Activated T-helper 17 cell treated with anti-CD3 and anti-CD28 coated beads, Interleukin-2, amount 50 U/mL, for 72 hours (primary cell): ENCODE measurements at regions not wholly inside any gene's neighbourhood (a gene's known extent, or its start where the extent isn't known, plus 50 kb on each side); places are given as distances from the start of the nearest gene placed in this dataset.
"Not testable (repeated sequence)": the region's sequence is repeated elsewhere in the genome, so short reads cannot be mapped to it uniquely, and the experiment has no call there.

Experiments used
- ATAC-seq: fragments of 150-1000 bp; cut with Tn5 transposase; replicated peaks from 2 replicates; pipeline ENCODE4 v1.10.0; 2021; ENCODE audit warnings: mild to moderate bottlenecking, moderate library complexity
- H3K27ac Mint-ChIP-seq: one replicate; pipeline ENCODE4 v1.8.0; 2022; ENCODE audit warnings: mixed read lengths
- H3K27me3 Mint-ChIP-seq: one replicate; pipeline ENCODE4 v1.8.0; 2022; ENCODE audit warnings: mixed read lengths
- H3K36me3 Mint-ChIP-seq: one replicate; pipeline ENCODE4 v1.8.0; 2022; ENCODE audit warnings: low read depth, mild to moderate bottlenecking, mixed read lengths
- H3K4me1 Mint-ChIP-seq: one replicate; pipeline ENCODE4 v1.8.0; 2022; ENCODE audit warnings: mixed read lengths
- H3K4me3 Mint-ChIP-seq: one replicate; pipeline ENCODE4 v1.8.0; 2022; ENCODE audit warnings: mild to moderate bottlenecking, mixed read lengths
- H3K9me3 Mint-ChIP-seq: one replicate; pipeline ENCODE4 v1.8.0; 2022; ENCODE audit warnings: mixed read lengths

DNA sequence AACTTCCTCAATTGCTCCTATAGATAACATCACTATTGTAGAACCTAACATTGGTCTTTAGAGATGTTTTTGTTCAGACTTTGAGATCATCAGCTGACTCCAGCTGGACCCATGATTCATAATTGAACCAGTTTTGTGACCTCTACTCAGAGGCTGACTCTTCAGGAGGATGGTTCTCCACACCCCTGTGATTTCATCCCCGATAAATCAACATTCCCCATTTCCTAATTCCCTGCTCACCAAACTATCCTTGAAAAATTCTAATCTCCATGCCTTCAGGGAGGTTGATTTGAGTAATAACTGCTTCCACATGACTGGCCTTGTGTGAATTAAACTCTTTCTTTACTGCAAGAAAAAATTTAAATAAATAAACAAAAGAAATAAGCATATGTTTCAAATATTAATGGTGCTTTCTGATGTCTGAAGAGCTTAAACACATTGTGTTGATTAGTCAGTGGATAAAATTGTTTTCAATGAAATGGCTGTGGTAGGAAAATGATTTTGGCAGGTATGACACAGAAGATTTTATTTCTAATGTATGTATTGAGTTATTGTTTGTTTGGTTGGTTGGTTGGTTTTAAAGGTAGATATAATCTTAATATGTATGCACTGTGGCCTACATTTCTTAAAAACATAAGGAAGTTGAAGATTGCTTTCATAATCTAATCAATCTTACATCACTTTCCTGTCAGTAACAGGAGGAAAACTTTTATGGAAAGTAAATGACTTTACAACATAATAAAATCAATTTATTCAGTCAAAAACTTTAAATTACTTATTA is 427.9 kb upstream of the CCDC179 start:
- H3K4me3 Mint-ChIP-seq = no peak overlapping the region
- H3K36me3 Mint-ChIP-seq = no peaks in the 10 kb centered on the region
- no peak overlapping the region for H3K27ac Mint-ChIP-seq
- no peaks in the 10 kb centered on the region for H3K4me1 Mint-ChIP-seq
- no peaks in the 10 kb centered on the region for H3K27me3 Mint-ChIP-seq
- no peak for ATAC-seq
- peaks cover 3% of the 10 kb centered on the region for H3K9me3 Mint-ChIP-seq

DNA sequence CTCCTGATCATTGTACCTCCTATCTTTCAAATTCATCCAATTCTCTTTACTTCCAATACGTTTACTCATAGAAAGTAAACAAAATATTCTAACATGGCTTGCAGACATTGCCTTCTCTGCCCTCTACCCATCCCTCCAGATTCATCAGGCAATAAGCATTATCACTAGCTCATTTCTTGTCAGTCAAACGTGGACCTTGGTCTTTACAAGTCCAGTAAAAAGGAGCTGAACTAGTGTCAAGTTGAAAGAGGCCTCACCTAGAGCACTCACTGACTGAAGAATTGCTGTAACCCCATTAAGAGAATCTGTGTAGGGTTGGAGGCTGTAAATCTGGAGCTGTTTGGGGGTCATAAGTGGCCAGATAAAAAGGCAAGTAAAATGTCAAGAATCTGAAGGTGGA is 435.0 kb upstream of the CCDC179 start:
- no peaks in the 10 kb centered on the region for H3K4me1 Mint-ChIP-seq
- no peak overlapping the region for H3K27ac Mint-ChIP-seq
- H3K4me3 Mint-ChIP-seq = no peak overlapping the region
- no peaks in the 10 kb centered on the region for H3K27me3 Mint-ChIP-seq
- H3K36me3 Mint-ChIP-seq = no peaks in the 10 kb centered on the region
- H3K9me3 Mint-ChIP-seq = peaks cover 7% of the 10 kb centered on the region
- no peak for ATAC-seq

DNA sequence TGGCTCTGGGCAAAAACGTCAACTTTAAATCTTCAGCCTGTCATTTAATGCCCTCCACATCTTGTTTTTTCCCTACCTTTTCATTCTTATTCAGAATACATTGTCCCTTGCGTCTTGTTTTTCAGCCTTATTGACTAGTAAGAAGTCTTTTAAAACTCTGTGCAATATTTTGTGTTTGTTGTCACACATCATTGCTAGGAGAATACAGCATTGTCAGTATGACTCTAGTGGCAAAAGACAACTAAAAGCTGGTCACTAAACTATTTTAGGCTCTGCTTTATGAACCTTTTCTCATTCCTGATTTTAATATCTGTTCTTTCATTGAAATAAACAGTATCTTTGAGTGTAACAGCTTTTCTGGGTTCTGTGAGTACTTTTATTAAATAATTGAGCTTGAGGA is 447.8 kb upstream of the CCDC179 start:
- H3K9me3 Mint-ChIP-seq = peaks cover 23% of the 10 kb centered on the region
- H3K4me3 Mint-ChIP-seq = no peak overlapping the region
- no peaks in the 10 kb centered on the region for H3K4me1 Mint-ChIP-seq
- H3K27ac Mint-ChIP-seq = no peak overlapping the region
- H3K27me3 Mint-ChIP-seq = no peaks in the 10 kb centered on the region
- H3K36me3 Mint-ChIP-seq = no peaks in the 10 kb centered on the region
- no peak for ATAC-seq

DNA sequence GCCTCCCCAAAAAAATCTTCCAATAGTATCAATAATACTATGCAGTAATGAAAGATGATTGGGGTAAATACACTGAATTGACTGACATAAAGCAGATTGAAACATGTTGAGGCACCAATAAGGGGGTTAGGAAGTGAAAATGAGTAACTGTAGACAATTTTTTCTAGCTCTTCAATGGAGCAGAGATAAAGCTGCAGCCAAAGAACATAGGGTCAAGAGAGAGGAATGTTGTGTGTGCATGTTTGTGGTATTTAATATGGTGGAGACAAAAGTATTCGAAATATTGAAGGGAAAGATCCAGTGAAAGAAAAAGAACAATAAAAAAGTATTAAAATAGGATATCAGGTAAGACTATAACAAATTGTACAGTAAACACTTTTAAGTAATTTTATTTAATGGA is 450.0 kb upstream of the CCDC179 start:
- Mint-ChIP-seq H3K9me3 (peaks cover 17% of the 10 kb centered on the region), H3K4me1 (no peaks in the 10 kb centered on the region), H3K27ac (no peak overlapping the region), H3K4me3 (no peak overlapping the region), H3K36me3 (no peaks in the 10 kb centered on the region), H3K27me3 (no peaks in the 10 kb centered on the region)
- no peak for ATAC-seq

DNA sequence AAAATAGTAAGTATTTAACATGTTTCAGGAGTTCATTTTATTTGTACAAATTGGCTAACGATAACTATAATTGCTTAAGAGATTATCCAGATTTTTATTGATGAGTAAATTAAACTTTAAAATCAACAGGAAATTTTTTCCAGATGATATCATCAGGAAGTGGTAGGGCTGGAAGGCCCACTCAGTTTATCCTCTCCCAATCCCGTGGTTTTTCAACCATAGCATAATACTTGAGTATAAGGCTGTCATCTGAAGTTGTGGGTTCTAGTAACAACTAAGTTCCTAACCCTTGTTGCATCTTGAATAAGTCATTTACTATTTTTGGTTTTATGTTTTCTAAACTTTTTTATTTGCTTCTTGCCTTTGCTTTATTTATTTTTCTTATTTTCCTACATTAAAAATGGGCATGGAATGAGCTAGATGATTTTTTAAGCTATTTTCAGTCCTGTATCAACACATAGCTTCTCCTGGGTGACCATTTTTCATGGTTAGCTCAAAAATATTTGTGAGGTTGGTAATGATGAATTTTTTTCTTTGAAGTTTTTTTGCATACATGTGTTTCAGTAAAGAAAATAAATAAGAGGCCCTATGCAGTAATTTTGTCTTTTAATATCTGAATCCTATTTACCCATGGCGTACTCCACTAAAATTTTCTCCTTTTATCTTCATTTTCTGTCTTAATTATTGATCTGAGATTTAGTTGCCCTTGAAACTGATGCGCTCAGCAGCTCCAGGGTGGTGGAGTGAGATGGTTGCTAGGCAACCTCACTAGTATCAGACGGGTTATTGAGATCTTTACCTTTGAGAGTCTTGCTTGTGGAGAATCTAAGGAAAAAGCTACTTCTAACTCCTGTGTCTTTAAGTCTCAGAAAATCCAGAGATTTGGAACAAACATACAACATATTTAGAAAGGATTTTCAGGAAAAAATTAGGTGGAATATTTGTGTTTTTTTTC is 452.0 kb upstream of the CCDC179 start:
- no peak overlapping the region for H3K4me3 Mint-ChIP-seq
- peaks cover 14% of the 10 kb centered on the region for H3K9me3 Mint-ChIP-seq
- H3K27ac Mint-ChIP-seq = no peak overlapping the region
- no peaks in the 10 kb centered on the region for H3K4me1 Mint-ChIP-seq
- ATAC-seq = no peak
- H3K36me3 Mint-ChIP-seq = no peaks in the 10 kb centered on the region
- H3K27me3 Mint-ChIP-seq = no peaks in the 10 kb centered on the region

DNA sequence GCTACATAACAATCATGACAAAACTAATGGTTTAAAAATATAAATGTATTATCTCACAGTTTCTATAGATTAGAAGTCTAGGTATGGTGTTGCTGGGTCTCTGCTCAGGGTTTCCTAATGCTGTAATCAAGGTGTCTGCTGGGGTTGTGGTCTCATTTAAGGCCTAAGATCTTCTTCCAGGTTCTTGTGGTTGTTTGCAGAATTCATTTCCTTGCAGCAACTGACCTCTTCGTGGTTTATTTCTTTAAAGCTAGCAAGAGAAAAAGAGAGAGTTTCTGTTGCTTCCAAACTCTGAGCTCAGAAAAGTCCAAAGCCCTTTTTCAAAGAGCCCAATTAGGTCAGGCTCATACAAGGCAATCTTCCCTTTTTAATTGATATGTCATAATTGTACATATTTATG is 452.7 kb upstream of the CCDC179 start:
- no peak for ATAC-seq
- Mint-ChIP-seq H3K4me3 (no peak overlapping the region), H3K9me3 (peaks cover 14% of the 10 kb centered on the region), H3K4me1 (no peaks in the 10 kb centered on the region), H3K36me3 (no peaks in the 10 kb centered on the region), H3K27ac (no peak overlapping the region), H3K27me3 (no peaks in the 10 kb centered on the region)

DNA sequence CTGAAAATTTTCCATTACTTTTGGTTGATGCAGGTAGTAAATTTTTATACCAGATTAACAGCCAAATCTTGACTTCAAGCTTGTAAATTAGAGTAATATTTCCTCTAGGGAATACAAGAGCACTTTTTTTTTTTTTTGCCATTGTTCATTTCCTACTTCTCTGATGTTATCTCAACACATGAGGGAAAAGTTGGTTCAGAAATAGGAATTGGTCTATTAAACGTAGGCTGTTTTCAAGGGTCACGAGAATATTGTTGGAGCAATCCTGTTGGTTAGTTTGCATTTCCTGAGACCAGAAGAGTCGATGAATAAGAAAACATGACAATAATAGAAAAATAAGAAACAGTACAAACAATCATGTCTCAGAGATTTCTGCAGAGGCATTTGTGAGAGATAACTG is 453.9 kb upstream of the CCDC179 start:
- H3K36me3 Mint-ChIP-seq = no peaks in the 10 kb centered on the region
- no peak for ATAC-seq
- peaks cover 11% of the 10 kb centered on the region for H3K9me3 Mint-ChIP-seq
- no peaks in the 10 kb centered on the region for H3K4me1 Mint-ChIP-seq
- H3K4me3 Mint-ChIP-seq = no peak overlapping the region
- H3K27me3 Mint-ChIP-seq = no peaks in the 10 kb centered on the region
- no peak overlapping the region for H3K27ac Mint-ChIP-seq

DNA sequence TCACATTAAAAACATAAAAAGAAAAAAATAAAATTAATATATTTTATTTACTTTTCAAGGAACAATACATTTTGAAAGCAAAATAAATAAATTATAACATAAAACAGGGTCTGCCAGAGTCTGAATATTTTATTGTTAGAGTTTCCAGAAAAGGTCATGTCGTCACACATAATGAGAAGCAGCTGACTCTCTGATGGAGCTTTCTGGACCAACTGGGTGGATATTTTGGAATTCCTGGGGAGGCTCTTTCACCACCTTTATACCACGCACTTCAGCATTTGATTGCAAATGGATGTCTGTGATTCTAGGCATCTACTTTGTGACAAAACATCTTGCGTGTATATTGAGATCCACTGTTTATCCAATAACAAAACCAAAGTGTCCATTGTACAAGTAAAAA is 455.0 kb upstream of the CCDC179 start:
- H3K27me3 Mint-ChIP-seq = no peaks in the 10 kb centered on the region
- no peaks in the 10 kb centered on the region for H3K4me1 Mint-ChIP-seq
- H3K36me3 Mint-ChIP-seq = no peaks in the 10 kb centered on the region
- peaks cover 7% of the 10 kb centered on the region for H3K9me3 Mint-ChIP-seq
- H3K4me3 Mint-ChIP-seq = no peak overlapping the region
- no peak overlapping the region for H3K27ac Mint-ChIP-seq
- ATAC-seq = no peak

DNA sequence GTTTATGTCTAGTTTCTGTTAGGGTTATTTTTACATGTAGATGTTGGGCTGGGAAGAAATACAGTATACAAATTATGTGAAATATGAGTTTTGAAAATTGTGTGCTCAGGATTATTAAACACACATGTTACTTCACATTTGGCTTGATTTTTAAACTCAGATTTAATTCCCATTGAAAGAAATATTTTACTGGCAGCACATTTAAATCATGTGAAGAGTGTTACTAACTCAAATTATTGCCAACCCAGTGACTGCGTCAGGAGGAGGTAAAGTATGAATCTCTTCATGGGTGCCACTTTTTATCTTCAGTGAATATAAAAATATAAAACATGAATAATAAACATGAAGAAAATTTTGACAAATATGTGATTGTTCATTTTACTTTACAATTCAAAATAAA is 457.5 kb upstream of the CCDC179 start:
- H3K4me1 Mint-ChIP-seq = no peaks in the 10 kb centered on the region
- no peaks in the 10 kb centered on the region for H3K36me3 Mint-ChIP-seq
- peaks cover 11% of the 10 kb centered on the region for H3K9me3 Mint-ChIP-seq
- H3K27ac Mint-ChIP-seq = no peak overlapping the region
- no peak overlapping the region for H3K4me3 Mint-ChIP-seq
- no peaks in the 10 kb centered on the region for H3K27me3 Mint-ChIP-seq
- ATAC-seq = no peak

DNA sequence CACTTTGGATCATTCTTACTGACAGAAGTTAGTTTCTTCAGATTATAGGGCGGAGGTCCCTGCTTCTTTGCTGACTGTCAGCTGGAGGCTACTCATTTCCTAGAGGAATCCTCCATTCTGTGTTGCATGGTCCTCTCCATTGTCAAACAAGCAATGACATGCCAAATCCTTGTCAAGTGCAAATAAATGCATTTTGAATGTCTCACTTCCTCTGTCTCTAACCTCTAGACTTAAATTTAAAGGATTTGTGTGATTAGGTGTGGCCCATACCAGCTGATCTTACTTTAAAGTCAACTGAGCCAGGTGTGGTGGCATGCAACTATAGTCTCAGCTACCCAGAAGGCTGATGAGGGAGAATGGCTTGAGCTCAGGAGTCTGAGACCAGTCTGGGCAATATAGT is 458.4 kb upstream of the CCDC179 start:
- no peaks in the 10 kb centered on the region for H3K4me1 Mint-ChIP-seq
- ATAC-seq = no peak
- H3K4me3 Mint-ChIP-seq = no peak overlapping the region
- H3K9me3 Mint-ChIP-seq = peaks cover 19% of the 10 kb centered on the region
- no peaks in the 10 kb centered on the region for H3K36me3 Mint-ChIP-seq
- no peaks in the 10 kb centered on the region for H3K27me3 Mint-ChIP-seq
- no peak overlapping the region for H3K27ac Mint-ChIP-seq

DNA sequence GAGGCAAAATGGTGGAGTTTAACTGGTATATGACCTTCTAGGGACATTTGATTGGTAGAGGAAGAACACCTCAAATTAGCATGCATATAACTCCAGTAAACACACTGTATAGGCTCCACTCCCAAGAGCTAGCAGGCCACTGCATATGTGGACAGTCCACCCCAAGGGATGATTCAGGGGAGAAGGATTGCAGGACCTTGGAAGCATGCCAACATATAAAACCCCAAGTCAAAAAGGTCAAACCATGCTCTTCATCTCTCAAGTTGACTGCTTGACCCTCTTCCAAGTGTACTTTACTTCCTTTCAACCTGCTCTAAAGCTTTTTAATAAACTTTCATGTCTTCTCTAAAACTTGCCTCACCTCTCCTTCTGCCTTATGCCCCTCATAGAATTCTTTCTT is 459.9 kb upstream of the CCDC179 start:
- no peak for ATAC-seq
- no peaks in the 10 kb centered on the region for H3K27me3 Mint-ChIP-seq
- H3K36me3 Mint-ChIP-seq = no peaks in the 10 kb centered on the region
- H3K4me3 Mint-ChIP-seq = no peak overlapping the region
- no peaks in the 10 kb centered on the region for H3K4me1 Mint-ChIP-seq
- no peak overlapping the region for H3K27ac Mint-ChIP-seq
- peaks cover 22% of the 10 kb centered on the region for H3K9me3 Mint-ChIP-seq

DNA sequence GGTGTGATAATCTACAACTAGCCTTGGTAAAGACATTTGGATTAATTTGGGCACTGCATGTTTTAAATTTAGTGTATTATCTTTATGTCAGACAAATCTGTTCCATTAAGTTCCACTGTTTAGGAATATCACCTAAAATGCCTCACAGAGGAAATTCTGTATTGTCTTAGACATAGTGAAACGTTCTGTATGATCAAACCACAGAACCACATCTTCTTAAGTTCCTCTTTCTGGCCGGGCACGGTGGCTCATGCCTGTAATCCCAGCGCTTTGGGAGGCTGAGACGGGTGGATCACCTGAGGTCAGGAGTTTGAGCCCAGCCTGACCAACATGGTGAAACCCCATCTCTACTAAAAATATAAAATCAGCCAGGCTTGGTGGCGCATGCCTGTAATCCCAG is 475.3 kb upstream of the CCDC179 start:
- not testable (repeated sequence) for H3K36me3 Mint-ChIP-seq, ATAC-seq, H3K27ac Mint-ChIP-seq, H3K27me3 Mint-ChIP-seq, H3K4me1 Mint-ChIP-seq, H3K4me3 Mint-ChIP-seq
- H3K9me3 Mint-ChIP-seq = peaks cover 21% of the 10 kb centered on the region

DNA sequence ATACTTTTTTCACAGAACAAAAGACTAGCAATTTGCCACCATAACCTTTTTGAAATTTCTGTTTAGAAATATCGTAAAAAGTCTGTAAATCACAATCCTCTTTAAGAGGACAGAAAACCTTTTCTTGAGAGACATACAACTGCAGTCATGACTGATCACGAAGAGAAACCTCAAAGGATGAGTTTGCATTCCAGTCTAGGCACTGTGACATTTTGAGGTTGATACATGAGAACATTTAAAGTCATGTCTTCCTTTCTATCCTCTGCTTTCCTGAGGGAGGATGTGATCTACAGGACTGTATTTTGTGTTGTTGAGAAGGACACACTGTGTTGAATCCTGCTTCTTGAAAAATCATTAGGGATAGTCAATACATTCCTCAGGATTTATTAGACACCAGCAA is 476.7 kb upstream of the CCDC179 start:
- ATAC-seq = no peak
- H3K4me3 Mint-ChIP-seq = no peak overlapping the region
- H3K36me3 Mint-ChIP-seq = no peaks in the 10 kb centered on the region
- H3K27ac Mint-ChIP-seq = no peak overlapping the region
- no peaks in the 10 kb centered on the region for H3K4me1 Mint-ChIP-seq
- H3K27me3 Mint-ChIP-seq = no peaks in the 10 kb centered on the region
- H3K9me3 Mint-ChIP-seq = peaks cover 18% of the 10 kb centered on the region

DNA sequence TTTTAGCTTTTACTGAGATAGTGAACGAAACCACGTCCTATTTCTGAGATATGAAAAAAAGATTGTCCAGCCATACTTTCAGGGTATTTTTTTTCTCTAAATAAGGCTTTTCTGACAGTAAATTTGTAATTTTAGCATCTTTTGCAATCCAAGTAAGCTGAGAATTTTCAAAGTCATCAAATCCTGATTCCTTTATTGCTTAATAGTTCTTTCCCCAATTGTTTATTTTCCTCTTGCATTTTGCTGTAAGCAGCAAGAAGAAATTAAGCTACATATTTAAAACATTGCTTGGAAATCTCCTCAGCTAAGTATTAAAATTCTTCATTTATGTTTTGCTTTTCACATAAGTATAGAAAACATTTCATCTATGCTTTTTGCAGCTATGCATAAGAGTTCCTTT is 493.3 kb upstream of the CCDC179 start:
- no peaks in the 10 kb centered on the region for H3K4me1 Mint-ChIP-seq
- no peak overlapping the region for H3K27ac Mint-ChIP-seq
- H3K27me3 Mint-ChIP-seq = no peaks in the 10 kb centered on the region
- peaks cover 10% of the 10 kb centered on the region for H3K9me3 Mint-ChIP-seq
- ATAC-seq = no peak
- H3K36me3 Mint-ChIP-seq = no peaks in the 10 kb centered on the region
- no peak overlapping the region for H3K4me3 Mint-ChIP-seq

DNA sequence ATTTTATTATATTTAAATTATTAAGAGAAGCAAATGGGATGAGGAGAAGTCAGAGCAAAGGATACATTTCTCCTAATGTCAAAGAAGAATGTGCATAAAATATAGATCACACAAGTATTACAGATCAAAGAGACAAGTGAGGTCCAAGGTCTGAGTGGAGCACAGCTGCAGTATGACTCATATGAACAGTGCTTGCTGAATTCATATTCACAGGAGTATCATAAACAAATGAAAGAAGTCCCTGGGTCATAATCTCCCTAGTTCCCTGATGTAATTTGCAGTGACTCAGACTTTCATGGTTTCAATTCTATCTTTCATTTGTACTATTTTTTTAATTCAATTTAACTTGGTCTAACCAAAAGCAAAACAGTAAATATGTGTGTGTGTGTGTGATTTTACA is 499.0 kb upstream of the CCDC179 start:
- Mint-ChIP-seq H3K4me1 (no peaks in the 10 kb centered on the region), H3K9me3 (peaks cover 22% of the 10 kb centered on the region), H3K27ac (no peak overlapping the region), H3K4me3 (no peak overlapping the region), H3K27me3 (no peaks in the 10 kb centered on the region), H3K36me3 (no peaks in the 10 kb centered on the region)
- no peak for ATAC-seq
